Parathyroid adenoma (tissue), 2 donors: ENCODE measurements at regions not wholly inside any gene's neighbourhood (a gene's known extent, or its start where the extent isn't known, plus 50 kb on each side); places are given as distances from the start of the nearest gene placed in this dataset.

Experiments
- H2AFZ ChIP-seq: fragments of 300-600 bp; sonication (generic); one replicate; pipeline ENCODE4 v1.7.0; 2017; ENCODE audit warnings: antibody characterized with exemption, mild to moderate bottlenecking
- H3K27ac ChIP-seq: fragments of 300-600 bp; sonication (generic); one replicate; pipeline ENCODE4 v1.7.0; 2017
- H3K27me3 ChIP-seq: fragments of 300-600 bp; sonication (generic); one replicate; pipeline ENCODE4 v1.7.0; 2017; ENCODE audit warnings: low read length; ENCODE audit not compliant: control insufficient read depth, insufficient read depth
- H3K36me3 ChIP-seq: fragments of 300-600 bp; sonication (generic); one replicate; pipeline ENCODE4 v1.7.0; 2017; ENCODE audit warnings: low read length; ENCODE audit not compliant: control insufficient read depth, insufficient read depth
- H3K4me1 ChIP-seq: fragments of 300-600 bp; sonication (generic); one replicate; pipeline ENCODE4 v1.7.0; 2017; ENCODE audit warnings: control low read depth
- H3K4me2 ChIP-seq: fragments of 300-600 bp; sonication (generic); one replicate; pipeline ENCODE4 v1.7.0; 2017; ENCODE audit warnings: low read length
- H3K4me3 ChIP-seq: fragments of 300-600 bp; sonication (generic); one replicate; pipeline ENCODE4 v1.7.0; 2017; ENCODE audit warnings: low read depth, low read length
- H3K79me2 ChIP-seq: fragments of 300-600 bp; sonication (generic); one replicate; pipeline ENCODE4 v1.7.0; 2017; ENCODE audit warnings: control low read depth
- H3K9ac ChIP-seq: fragments of 300-600 bp; sonication (generic); one replicate; pipeline ENCODE4 v1.7.0; 2017; ENCODE audit warnings: mild to moderate bottlenecking
- H3K9me3 ChIP-seq: fragments of 300-600 bp; sonication (generic); one replicate; pipeline ENCODE4 v1.7.0; 2017; ENCODE audit warnings: low read length; ENCODE audit not compliant: control insufficient read depth
- CTCF ChIP-seq: fragments of 300-600 bp; sonication (generic); IDR thresholded peaks from one replicate; pipeline ENCODE4 v1.7.0; 2017; ENCODE audit warnings: antibody characterized with exemption, mild to moderate bottlenecking
- donor health status: primary hyperparathyroidism.

GRCh38 chr2:107582487-107582886 is 244.2 kb upstream of the RGPD4 start:
- H2AFZ ChIP-seq, result no peak overlapping the region
- TF ChIP-seq CTCF, result no peak

GRCh38 chr2:107584577-107584976 is 242.1 kb upstream of the RGPD4 start:
- Histone ChIP-seq H3K4me3 (no peak overlapping the region), H3K4me1 (no peaks in the 10 kb centered on the region), H3K79me2 (no peaks in the 10 kb centered on the region), H3K9ac (no peak overlapping the region), H3K27ac (no peak overlapping the region), H3K27me3 (no peaks in the 10 kb centered on the region), H3K4me2 (no peak overlapping the region), H2AFZ (no peak overlapping the region), H3K9me3 (no peaks in the 10 kb centered on the region), H3K36me3 (no peaks in the 10 kb centered on the region)
- TF ChIP-seq CTCF, result no peak

More at GRCh38 chr2:107582487-107582886, 244.2 kb upstream of the RGPD4 start:
- no peak overlapping the region for H3K9ac ChIP-seq
- H3K4me3 ChIP-seq, result no peak overlapping the region
- no peaks in the 10 kb centered on the region for H3K9me3 ChIP-seq
- H3K27ac ChIP-seq, result no peak overlapping the region
- H3K79me2 ChIP-seq, result no peaks in the 10 kb centered on the region
- H3K27me3 ChIP-seq, result no peaks in the 10 kb centered on the region
- no peak overlapping the region for H3K4me2 ChIP-seq
- no peaks in the 10 kb centered on the region for H3K36me3 ChIP-seq
- no peaks in the 10 kb centered on the region for H3K4me1 ChIP-seq

GRCh38 chr2:107585851-107586250 is 240.8 kb upstream of the RGPD4 start:
- no peak for TF ChIP-seq CTCF
- H3K36me3 ChIP-seq, result no peaks in the 10 kb centered on the region
- no peak overlapping the region for H2AFZ ChIP-seq
- no peak overlapping the region for H3K27ac ChIP-seq
- no peak overlapping the region for H3K4me2 ChIP-seq
- H3K27me3 ChIP-seq, result no peaks in the 10 kb centered on the region
- H3K9ac ChIP-seq, result no peak overlapping the region
- H3K4me3 ChIP-seq, result no peak overlapping the region
- H3K79me2 ChIP-seq, result no peaks in the 10 kb centered on the region
- H3K4me1 ChIP-seq, result no peaks in the 10 kb centered on the region
- H3K9me3 ChIP-seq, result no peaks in the 10 kb centered on the region

DNA sequence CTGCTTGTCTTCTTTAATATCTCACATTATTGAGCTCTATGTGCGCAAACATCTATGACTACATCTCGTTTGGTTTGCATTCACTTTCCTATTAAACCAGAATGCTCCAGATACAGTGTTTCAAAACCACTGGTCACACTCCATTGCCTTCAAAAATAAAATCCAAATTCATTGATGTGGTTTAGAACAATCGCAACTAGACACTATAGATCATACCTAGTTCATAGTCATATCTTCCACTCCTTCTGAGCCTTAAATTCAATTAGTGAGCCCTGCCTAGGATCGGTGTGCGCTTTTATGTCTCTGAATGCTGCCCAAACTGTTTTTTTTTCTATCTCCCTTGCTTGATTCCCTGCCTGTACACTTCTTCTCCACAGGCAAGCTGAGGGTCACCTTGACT is 238.5 kb upstream of the RGPD4 start:
- H3K79me2 ChIP-seq, result no peaks in the 10 kb centered on the region
- TF ChIP-seq CTCF, result no peak
- H2AFZ ChIP-seq, result no peak overlapping the region

GRCh38 chr2:107589079-107589491 is 237.6 kb upstream of the RGPD4 start:
- no peak overlapping the region for H3K9ac ChIP-seq
- H3K4me2 ChIP-seq, result no peak overlapping the region
- no peak overlapping the region for H3K4me3 ChIP-seq
- H3K27ac ChIP-seq, result no peak overlapping the region
- H3K4me1 ChIP-seq, result no peaks in the 10 kb centered on the region
- TF ChIP-seq CTCF, result no peak
- H3K9me3 ChIP-seq, result no peaks in the 10 kb centered on the region
- no peaks in the 10 kb centered on the region for H3K36me3 ChIP-seq
- H2AFZ ChIP-seq, result no peak overlapping the region
- H3K27me3 ChIP-seq, result no peaks in the 10 kb centered on the region
- H3K79me2 ChIP-seq, result no peaks in the 10 kb centered on the region

More for the DNA sequence above, 238.5 kb upstream of the RGPD4 start:
- H3K27me3 ChIP-seq, result no peaks in the 10 kb centered on the region
- no peak overlapping the region for H3K27ac ChIP-seq
- H3K4me2 ChIP-seq, result no peak overlapping the region
- H3K4me3 ChIP-seq, result no peak overlapping the region
- no peaks in the 10 kb centered on the region for H3K9me3 ChIP-seq
- H3K9ac ChIP-seq, result no peak overlapping the region
- H3K36me3 ChIP-seq, result no peaks in the 10 kb centered on the region
- no peaks in the 10 kb centered on the region for H3K4me1 ChIP-seq
